Astrocyte (in vitro differentiated cells and primary cell): ENCODE measurements at regions not wholly inside any gene's neighbourhood (a gene's known extent, or its start where the extent isn't known, plus 50 kb on each side); places are given as distances from the start of the nearest gene placed in this dataset.

Experiments
- EZH2 ChIP-seq: IDR thresholded peaks from 2 replicates; pipeline ENCODE4 v1.6.1; 2012; ENCODE audit warnings: mild to moderate bottlenecking, low read length, inconsistent platforms; ENCODE audit not compliant: insufficient read depth
- TF ChIP-seq, protein P1 (sequence below): IDR thresholded peaks from 2 replicates; pipeline ENCODE4 v1.5.1; 2011; ENCODE audit warnings: low read depth, mild to moderate bottlenecking, inconsistent platforms, low read length, moderate library complexity; ENCODE audit not compliant: insufficient read depth

DNA sequence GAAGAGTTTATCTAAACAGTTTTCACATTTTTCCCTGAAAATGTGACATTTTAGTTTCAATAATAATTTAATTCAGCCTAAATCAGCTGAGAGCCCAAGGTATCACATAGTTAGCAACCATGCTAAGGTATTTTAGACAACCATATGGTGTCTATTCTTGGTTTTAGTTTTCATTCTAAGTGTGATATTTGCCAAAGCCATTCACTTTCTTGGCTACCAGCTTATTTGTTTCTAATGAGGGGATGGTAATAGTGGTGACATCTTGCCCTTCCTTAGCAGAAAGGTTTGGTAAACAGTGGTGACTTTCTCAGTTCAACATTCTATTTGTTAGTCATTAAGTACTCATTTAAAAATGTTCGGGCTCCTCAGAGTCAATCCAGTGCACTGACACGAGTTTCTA is 854.9 kb upstream of the HTR2C start:
- TF ChIP-seq, protein P1, sequence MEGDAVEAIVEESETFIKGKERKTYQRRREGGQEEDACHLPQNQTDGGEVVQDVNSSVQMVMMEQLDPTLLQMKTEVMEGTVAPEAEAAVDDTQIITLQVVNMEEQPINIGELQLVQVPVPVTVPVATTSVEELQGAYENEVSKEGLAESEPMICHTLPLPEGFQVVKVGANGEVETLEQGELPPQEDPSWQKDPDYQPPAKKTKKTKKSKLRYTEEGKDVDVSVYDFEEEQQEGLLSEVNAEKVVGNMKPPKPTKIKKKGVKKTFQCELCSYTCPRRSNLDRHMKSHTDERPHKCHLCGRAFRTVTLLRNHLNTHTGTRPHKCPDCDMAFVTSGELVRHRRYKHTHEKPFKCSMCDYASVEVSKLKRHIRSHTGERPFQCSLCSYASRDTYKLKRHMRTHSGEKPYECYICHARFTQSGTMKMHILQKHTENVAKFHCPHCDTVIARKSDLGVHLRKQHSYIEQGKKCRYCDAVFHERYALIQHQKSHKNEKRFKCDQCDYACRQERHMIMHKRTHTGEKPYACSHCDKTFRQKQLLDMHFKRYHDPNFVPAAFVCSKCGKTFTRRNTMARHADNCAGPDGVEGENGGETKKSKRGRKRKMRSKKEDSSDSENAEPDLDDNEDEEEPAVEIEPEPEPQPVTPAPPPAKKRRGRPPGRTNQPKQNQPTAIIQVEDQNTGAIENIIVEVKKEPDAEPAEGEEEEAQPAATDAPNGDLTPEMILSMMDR = no peak
- no peak for TF ChIP-seq EZH2
